ENCODE measurements at regions not wholly inside any gene's neighbourhood (a gene's known extent, or its start where the extent isn't known, plus 50 kb on each side); places are given as distances from the start of the nearest gene placed in this dataset.

- H3K27ac ChIP-seq = no peak overlapping the region
- no peak overlapping the region for H3K4me3 ChIP-seq
- DNase-seq = no peak
- H3K4me1 ChIP-seq = peaks cover 20% of the 10 kb centered on the region
- no peaks in the 10 kb centered on the region for H3K27me3 ChIP-seq
- H3K36me3 ChIP-seq = no peaks in the 10 kb centered on the region
- H3K9me3 ChIP-seq (replicated peaks) = no peaks in the 10 kb centered on the region
Observed at GRCh38 chr10:4525103-4525502, 300.9 kb upstream of the AKR1E2 start.

- DNase-seq = no peak
- no peaks in the 10 kb centered on the region for H3K9me3 ChIP-seq (replicated peaks)
- H3K27me3 ChIP-seq = no peaks in the 10 kb centered on the region
Observed at GRCh38 chr10:4522296-4523000, 303.6 kb upstream of the AKR1E2 start.

GRCh38 chr10:4519658-4520402 is 306.2 kb upstream of the AKR1E2 start:
- H3K4me3 ChIP-seq = no peak overlapping the region
- H3K9me3 ChIP-seq (replicated peaks) = no peaks in the 10 kb centered on the region
- no peaks in the 10 kb centered on the region for H3K4me1 ChIP-seq
- no peak for DNase-seq
- H3K27me3 ChIP-seq = no peaks in the 10 kb centered on the region
- no peaks in the 10 kb centered on the region for H3K36me3 ChIP-seq
- no peak overlapping the region for H3K27ac ChIP-seq

More at GRCh38 chr10:4522296-4523000, 303.6 kb upstream of the AKR1E2 start:
- peaks cover 10% of the 10 kb centered on the region for H3K4me1 ChIP-seq
- H3K27ac ChIP-seq = no peak overlapping the region
- H3K4me3 ChIP-seq = no peak overlapping the region
- no peaks in the 10 kb centered on the region for H3K36me3 ChIP-seq

DNA sequence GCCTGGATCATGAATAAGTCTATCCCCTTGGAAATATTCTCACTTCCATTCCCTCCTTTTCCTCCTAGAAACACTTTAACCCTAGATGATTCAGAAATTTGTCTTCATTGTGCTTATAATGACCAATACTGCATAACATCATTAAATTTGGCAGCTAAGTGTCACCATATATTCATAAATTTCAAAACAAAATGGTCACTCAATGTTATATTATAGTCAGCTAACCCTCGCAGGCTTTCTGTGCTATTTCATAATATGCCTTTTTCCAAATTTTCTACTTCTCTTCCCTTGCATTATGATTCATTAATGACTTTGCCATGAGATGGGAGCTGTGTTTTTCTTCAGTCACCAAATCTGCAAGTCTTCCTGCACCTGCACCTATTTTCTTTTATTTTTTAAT is 308.3 kb upstream of the AKR1E2 start:
- no peak for DNase-seq
- Histone ChIP-seq H3K27ac (no peak overlapping the region), H3K36me3 (no peaks in the 10 kb centered on the region), H3K9me3 (replicated peaks) (no peaks in the 10 kb centered on the region), H3K27me3 (no peaks in the 10 kb centered on the region), H3K4me3 (no peak overlapping the region), H3K4me1 (no peaks in the 10 kb centered on the region)

DNA sequence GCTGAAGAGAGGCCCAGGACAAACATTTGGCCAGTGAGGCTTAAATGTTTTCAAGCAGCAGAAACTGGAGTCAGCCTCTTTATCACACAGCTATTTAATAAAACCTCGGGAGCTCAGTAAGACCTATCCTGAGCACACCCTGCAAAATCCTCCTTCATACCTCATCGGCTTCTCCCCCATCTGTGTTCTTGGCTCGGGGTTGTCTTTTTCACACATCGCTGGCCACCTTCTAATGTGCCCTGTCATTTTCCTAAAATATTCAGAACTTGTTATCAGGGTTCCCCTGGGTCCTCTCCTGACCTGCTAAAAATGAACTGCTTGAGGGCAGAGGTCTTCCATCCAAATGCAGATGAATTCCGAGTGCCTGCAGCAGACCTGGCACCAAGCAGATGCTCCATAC is 310.3 kb upstream of the AKR1E2 start:
- DNase-seq = no peak
- H3K27ac ChIP-seq = no peak overlapping the region
- H3K4me1 ChIP-seq = no peaks in the 10 kb centered on the region
- H3K9me3 ChIP-seq (replicated peaks) = no peaks in the 10 kb centered on the region
- no peaks in the 10 kb centered on the region for H3K36me3 ChIP-seq
- no peak overlapping the region for H3K4me3 ChIP-seq
- no peaks in the 10 kb centered on the region for H3K27me3 ChIP-seq

DNA sequence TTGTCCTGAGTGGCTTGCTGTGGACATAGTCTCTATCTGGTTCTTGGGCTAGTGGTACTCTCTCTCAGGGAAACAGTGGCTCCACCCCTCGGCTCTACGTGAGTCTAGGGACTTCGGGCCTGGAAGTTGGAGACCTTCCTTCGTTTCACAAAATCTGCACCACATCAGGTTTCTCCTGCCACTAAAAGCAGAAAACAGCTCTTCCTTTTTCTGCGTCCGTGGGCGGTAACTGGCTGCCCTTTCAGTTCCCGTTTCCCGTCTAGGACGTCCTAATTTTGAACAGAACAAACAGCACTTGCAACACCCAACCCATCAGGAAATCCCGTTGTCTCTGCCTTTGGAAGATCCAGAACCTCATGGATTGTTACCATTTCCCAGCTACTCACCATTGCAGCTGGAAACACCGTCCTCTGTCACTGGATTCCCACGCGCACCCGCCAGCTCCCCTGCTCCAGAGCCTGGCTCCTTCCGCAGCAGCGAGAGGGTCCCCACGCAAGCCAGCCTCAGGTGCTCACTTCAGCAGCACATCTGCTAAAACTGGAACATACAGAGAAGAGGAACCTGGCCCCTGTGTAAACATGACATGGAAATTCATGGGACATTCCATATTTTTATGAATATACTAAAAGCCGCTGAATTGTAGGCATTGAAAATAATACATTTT is 311.4 kb upstream of the AKR1E2 start:
- Histone ChIP-seq H3K27ac (no peak overlapping the region), H3K4me1 (no peaks in the 10 kb centered on the region), H3K9me3 (replicated peaks) (no peaks in the 10 kb centered on the region), H3K4me3 (no peak overlapping the region), H3K36me3 (no peaks in the 10 kb centered on the region), H3K27me3 (no peaks in the 10 kb centered on the region)
- DNase-seq = no peak

DNA sequence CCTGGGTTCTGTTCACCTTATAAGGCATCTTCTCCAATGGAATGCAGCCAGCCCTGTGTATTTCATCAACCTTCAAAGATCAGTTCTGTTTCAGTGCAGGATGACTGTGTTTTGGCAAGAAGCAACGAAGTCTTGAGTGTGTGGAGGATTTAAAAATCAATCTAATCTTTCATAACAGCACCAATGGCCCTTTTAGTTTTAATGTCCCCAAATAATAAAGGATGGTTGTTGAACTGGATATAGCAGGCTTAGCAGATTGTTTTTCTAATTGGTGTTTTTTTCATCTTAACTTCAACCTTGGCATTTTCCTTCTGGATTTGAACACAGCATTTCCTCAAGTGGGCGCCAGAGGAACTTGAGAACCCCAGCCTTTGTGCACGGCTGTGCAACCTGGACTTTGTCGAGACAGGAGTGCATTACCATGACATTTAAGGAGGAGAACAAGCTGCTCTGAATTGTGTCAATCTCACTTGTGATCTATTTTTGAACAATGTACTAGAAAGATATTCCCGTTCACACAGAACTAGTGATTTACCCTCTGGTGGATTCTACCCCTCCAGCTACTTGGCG is 313.3 kb upstream of the AKR1E2 start:
- Histone ChIP-seq H3K27ac (no peak overlapping the region), H3K4me3 (no peak overlapping the region), H3K9me3 (replicated peaks) (no peaks in the 10 kb centered on the region), H3K27me3 (no peaks in the 10 kb centered on the region), H3K36me3 (no peaks in the 10 kb centered on the region), H3K4me1 (no peaks in the 10 kb centered on the region)
- DNase-seq = peak; percentile 38 to 50

GRCh38 chr10:4512196-4512595 is 313.8 kb upstream of the AKR1E2 start:
- Histone ChIP-seq H3K4me1 (no peaks in the 10 kb centered on the region), H3K36me3 (no peaks in the 10 kb centered on the region), H3K27me3 (no peaks in the 10 kb centered on the region), H3K9me3 (replicated peaks) (no peaks in the 10 kb centered on the region), H3K4me3 (no peak overlapping the region), H3K27ac (no peak overlapping the region)
- no peak for DNase-seq

- no peaks in the 10 kb centered on the region for H3K4me1 ChIP-seq
- no peaks in the 10 kb centered on the region for H3K36me3 ChIP-seq
- no peak overlapping the region for H3K4me3 ChIP-seq
- H3K9me3 ChIP-seq (replicated peaks) = no peaks in the 10 kb centered on the region
- no peak for DNase-seq
- no peaks in the 10 kb centered on the region for H3K27me3 ChIP-seq
- H3K27ac ChIP-seq = no peak overlapping the region
Observed at GRCh38 chr10:4511509-4511908, 314.5 kb upstream of the AKR1E2 start.

DNA sequence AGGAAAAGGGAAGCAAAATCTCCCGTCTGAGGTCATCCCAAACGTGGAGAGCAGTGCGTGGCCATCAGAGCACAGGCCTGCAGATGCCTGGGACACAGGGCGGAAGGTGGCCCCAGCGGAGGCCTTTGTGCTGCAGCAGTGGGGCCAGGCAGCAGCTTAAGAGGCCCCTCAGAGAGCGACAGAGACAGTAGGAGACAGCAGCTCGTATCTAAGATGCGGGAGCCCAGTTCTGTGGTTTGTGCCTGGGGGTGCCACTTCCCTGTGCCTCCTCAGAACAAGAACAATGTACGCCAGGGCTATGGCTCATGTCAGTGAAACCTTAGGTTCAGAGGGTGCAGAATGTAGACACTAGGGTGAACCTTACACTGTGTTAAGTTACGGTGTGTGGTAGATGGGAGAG is 316.6 kb upstream of the AKR1E2 start:
- Histone ChIP-seq H3K27me3 (no peaks in the 10 kb centered on the region), H3K4me1 (no peaks in the 10 kb centered on the region), H3K36me3 (no peaks in the 10 kb centered on the region), H3K27ac (no peak overlapping the region), H3K4me3 (no peak overlapping the region), H3K9me3 (replicated peaks) (no peaks in the 10 kb centered on the region)
- no peak for DNase-seq

DNA sequence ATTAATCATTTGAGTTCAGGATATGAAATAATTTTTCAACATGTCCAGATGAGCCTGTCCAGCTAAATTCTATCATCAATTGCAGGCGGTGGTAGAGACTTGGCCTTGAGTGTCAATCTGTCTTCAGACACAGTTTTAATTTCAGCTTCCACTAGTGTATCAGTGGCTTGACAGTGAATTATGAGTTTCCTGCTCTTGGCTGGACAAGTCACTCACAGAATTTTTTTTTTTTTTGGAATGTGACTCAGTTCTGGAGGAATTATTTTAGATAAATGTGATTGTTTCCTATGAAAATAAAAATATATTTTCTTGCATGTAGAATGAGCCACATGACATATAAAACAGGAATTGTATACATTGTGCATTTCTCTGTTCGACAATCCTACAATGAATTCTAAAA is 319.9 kb upstream of the AKR1E2 start:
- H3K36me3 ChIP-seq = no peaks in the 10 kb centered on the region
- no peak for DNase-seq
- H3K4me3 ChIP-seq = no peak overlapping the region
- H3K27ac ChIP-seq = no peak overlapping the region
- H3K9me3 ChIP-seq (replicated peaks) = no peaks in the 10 kb centered on the region
- no peaks in the 10 kb centered on the region for H3K4me1 ChIP-seq
- H3K27me3 ChIP-seq = no peaks in the 10 kb centered on the region

DNA sequence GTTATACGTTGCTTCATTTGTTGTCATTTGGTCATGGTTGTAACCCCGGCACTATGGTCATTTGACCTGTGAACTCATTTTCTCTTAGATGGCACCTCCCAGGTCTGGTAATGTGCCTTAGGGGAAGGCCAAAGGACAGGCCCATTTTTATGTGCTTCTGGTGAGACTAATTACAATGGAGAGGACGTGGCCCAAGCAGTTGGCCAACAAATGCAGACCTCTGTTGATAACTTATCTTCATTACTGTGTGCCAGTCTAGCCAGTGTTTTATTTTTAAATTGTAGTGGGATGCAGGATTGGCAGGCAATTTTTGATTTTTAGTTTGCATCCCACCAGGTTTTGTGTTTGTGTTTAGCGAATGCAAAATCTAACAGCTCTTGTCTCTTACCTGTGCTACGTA is 321.5 kb upstream of the AKR1E2 start:
- no peaks in the 10 kb centered on the region for H3K27me3 ChIP-seq
- no peak for DNase-seq
- no peaks in the 10 kb centered on the region for H3K36me3 ChIP-seq
- H3K4me1 ChIP-seq = no peaks in the 10 kb centered on the region
- no peak overlapping the region for H3K27ac ChIP-seq
- no peaks in the 10 kb centered on the region for H3K9me3 ChIP-seq (replicated peaks)
- H3K4me3 ChIP-seq = no peak overlapping the region

- DNase-seq = no peak
- H3K4me1 ChIP-seq = no peaks in the 10 kb centered on the region
- no peak overlapping the region for H3K27ac ChIP-seq
- no peak overlapping the region for H3K4me3 ChIP-seq
- H3K27me3 ChIP-seq = no peaks in the 10 kb centered on the region
- H3K36me3 ChIP-seq = no peaks in the 10 kb centered on the region
- H3K9me3 ChIP-seq (replicated peaks) = no peaks in the 10 kb centered on the region
Observed at GRCh38 chr10:4503076-4503475, 322.9 kb upstream of the AKR1E2 start.

GRCh38 chr10:4501306-4501705 is 324.7 kb upstream of the AKR1E2 start:
- no peak overlapping the region for H3K4me3 ChIP-seq
- H3K9me3 ChIP-seq (replicated peaks) = no peaks in the 10 kb centered on the region

DNA sequence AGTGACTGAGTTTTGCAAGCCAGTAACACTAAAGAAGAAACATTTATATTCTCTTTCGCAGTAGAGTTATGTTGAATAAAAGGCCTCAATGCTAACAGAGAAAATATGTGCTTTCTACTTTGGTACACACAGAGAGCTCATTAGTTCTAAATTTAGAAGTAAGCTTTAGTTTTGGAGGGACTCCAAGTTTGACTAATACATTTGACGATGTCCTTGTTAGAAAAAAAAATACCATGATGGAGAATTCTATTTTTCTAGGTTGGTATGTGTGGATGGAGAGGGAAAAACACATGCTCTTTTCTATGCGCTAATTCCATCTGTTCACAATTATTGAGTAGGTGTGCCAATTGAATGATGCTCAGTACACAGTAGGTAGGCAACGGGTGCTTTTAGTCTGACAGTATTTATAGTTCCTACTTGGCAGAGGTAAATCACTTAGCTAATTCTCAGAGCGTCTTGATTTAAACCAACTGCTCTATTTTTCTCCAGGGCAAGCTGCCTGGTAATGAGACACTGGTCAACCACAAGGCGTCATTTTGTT is 327.2 kb upstream of the AKR1E2 start:
- Histone ChIP-seq H3K27ac (no peak overlapping the region), H3K4me3 (no peak overlapping the region), H3K36me3 (no peaks in the 10 kb centered on the region), H3K27me3 (no peaks in the 10 kb centered on the region), H3K4me1 (no peaks in the 10 kb centered on the region), H3K9me3 (replicated peaks) (no peaks in the 10 kb centered on the region)
- peak in 1 of 2 experiments; percentile 4 for DNase-seq

More at GRCh38 chr10:4501306-4501705, 324.7 kb upstream of the AKR1E2 start:
- H3K27me3 ChIP-seq = no peaks in the 10 kb centered on the region
- H3K36me3 ChIP-seq = no peaks in the 10 kb centered on the region
- H3K4me1 ChIP-seq = no peaks in the 10 kb centered on the region
- no peak for DNase-seq
- no peak overlapping the region for H3K27ac ChIP-seq
